ENCODE measurements at regions not wholly inside any gene's neighbourhood (a gene's known extent, or its start where the extent isn't known, plus 50 kb on each side); places are given as distances from the start of the nearest gene placed in this dataset.

- no peak overlapping the region for H4K5ac ChIP-seq (ENCODE audit: insufficient read length, low read depth, low read length)
- H3K14ac ChIP-seq (ENCODE audit: insufficient read depth, low read length) = no peak overlapping the region
- no peak overlapping the region for H2BK120ac ChIP-seq (ENCODE audit: low read depth, low read length, poor library complexity, severe bottlenecking)
- H2AK5ac ChIP-seq (ENCODE audit: insufficient read length, low read length) = no peak overlapping the region
- H3K4me2 ChIP-seq (ENCODE audit: insufficient read depth, insufficient read length, low read length) = no peak overlapping the region
- H3K23ac ChIP-seq (ENCODE audit: insufficient read length, low read depth, low read length) = no peak overlapping the region
- H2BK15ac ChIP-seq (ENCODE audit: low read depth, low read length) = no peak overlapping the region
- Mint-ChIP-seq H3K9me3 (no peaks in the 10 kb centered on the region), H3K4me1 (peaks cover 21 to 27% of the 10 kb centered on the region in 2 experiments), H3K27ac (no peak overlapping the region), H3K4me3 (no peak overlapping the region), H3K27me3 (ENCODE audit: low read depth) (no peaks in the 10 kb centered on the region), H3K36me3 (ENCODE audit: insufficient read depth in 1 of 3, low read depth in 3 of 3) (peaks cover 0 to 2% (median 0%) of the 10 kb centered on the region in 3 experiments; a peak in 1 of 7 replicates)
- no peaks in the 10 kb centered on the region for H3K27me3 ChIP-seq (ENCODE audit: insufficient read depth, low read length)
- H3K9ac ChIP-seq (ENCODE audit: extremely low read depth, insufficient read length, low read length) = no peak overlapping the region
- H3K9me3 ChIP-seq (ENCODE audit: control insufficient read depth, low read depth, low read length) = no peaks in the 10 kb centered on the region
- no peak overlapping the region for H2AFZ ChIP-seq (ENCODE audit: low read length)
- no CpG with 5 or more reads among the region's 1 CpG for WGBS (ENCODE audit: extremely low coverage, insufficient read length, low lambda C conversion rate)
- no peak overlapping the region for H3K18ac ChIP-seq (ENCODE audit: insufficient read length, low read depth, low read length)
- no peaks in the 10 kb centered on the region for H3K79me1 ChIP-seq (ENCODE audit: insufficient read depth, low read depth, low read length, poor library complexity, severe bottlenecking)
- no peak overlapping the region for H3K4ac ChIP-seq (ENCODE audit: low read depth, low read length)
- H2BK12ac ChIP-seq (ENCODE audit: insufficient read length, low read depth, low read length) = no peak overlapping the region
- TF ChIP-seq CTCF (conservative IDR thresholded peaks at IDR 0.05) = no peak
- no peak for DNase-seq
- H3K4me1 ChIP-seq (ENCODE audit: insufficient read depth, low read length) = peaks cover 4% of the 10 kb centered on the region; the same call in 1 of the 2 replicates
- H3K56ac ChIP-seq (ENCODE audit: insufficient read length, low read depth, low read length) = no peak overlapping the region
- no peak overlapping the region for H3T11ph ChIP-seq (ENCODE audit: low read length)
- no peaks in the 10 kb centered on the region for H3K23me2 ChIP-seq (ENCODE audit: insufficient read length, low read depth, low read length, poor library complexity, severe bottlenecking)
- no peak overlapping the region for H4K91ac ChIP-seq (ENCODE audit: insufficient read length, low read depth, low read length)
- H3K27ac ChIP-seq (ENCODE audit: insufficient read length, low read depth, low read length) = no peak overlapping the region
- no peaks in the 10 kb centered on the region for H4K20me1 ChIP-seq (ENCODE audit: control insufficient read depth, insufficient read depth, insufficient read length)
- H2BK5ac ChIP-seq (ENCODE audit: insufficient read length, low read length) = no peak overlapping the region
- peaks cover under 1% of the 10 kb centered on the region; the same call in 1 of the 2 replicates for H3K79me2 ChIP-seq (ENCODE audit: insufficient read depth, low read length)
- no peak overlapping the region for H4K8ac ChIP-seq (replicated peaks; ENCODE audit: insufficient read length, low read depth, low read length)
- H2BK20ac ChIP-seq (ENCODE audit: low read depth, low read length, poor library complexity, severe bottlenecking) = no peak overlapping the region
Measured at GRCh38 chr14:71610797-71611196, 321.4 kb upstream of the RGS6 start.
